HFF-Myc (cell line): ENCODE measurements at regions not wholly inside any gene's neighbourhood (a gene's known extent, or its start where the extent isn't known, plus 50 kb on each side); places are given as distances from the start of the nearest gene placed in this dataset.
A peak's percentile ranks its signal among the peaks of the same experiment; 100 is the strongest.

Experiments
- DNase-seq: peaks from one replicate; pipeline ENCODE4 v3.0.0-alpha.2; 2011; ENCODE audit warnings: low read depth; ENCODE audit errors: extremely low read depth
- H3K4me3 ChIP-seq: replicated peaks from 2 replicates; pipeline ENCODE4 v1.5.1; 2011; ENCODE audit warnings: low read depth, mild to moderate bottlenecking, control low read depth, low read length
- CTCF ChIP-seq: IDR thresholded peaks from 2 replicates; pipeline ENCODE4 v1.5.1; 2012; ENCODE audit warnings: mild to moderate bottlenecking, low read depth, low read length, control low read depth; ENCODE audit errors: missing control alignments

DNA sequence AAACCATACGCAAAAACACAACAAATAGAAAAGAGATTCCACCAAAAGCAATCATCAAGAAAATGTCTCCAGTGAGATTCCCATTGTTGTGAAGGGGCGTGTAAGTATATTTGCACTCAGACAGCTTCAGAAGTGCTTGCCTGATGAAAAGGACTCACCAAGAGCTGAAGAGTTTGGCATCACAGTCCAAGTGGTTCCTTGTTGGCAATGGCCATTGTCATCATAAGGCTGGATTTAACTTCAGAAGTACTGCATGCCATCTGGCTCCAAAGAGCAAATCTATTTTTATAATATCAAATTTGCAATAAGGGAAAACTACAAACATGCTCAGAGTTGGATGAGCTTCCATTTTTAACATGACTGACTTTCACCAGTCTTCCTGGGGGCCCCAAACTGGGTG lies 505.3 kb upstream of the NR2F2 start:
- no peak for DNase-seq
- no peak for TF ChIP-seq CTCF
- H3K4me3 ChIP-seq = no peak overlapping the region

DNA sequence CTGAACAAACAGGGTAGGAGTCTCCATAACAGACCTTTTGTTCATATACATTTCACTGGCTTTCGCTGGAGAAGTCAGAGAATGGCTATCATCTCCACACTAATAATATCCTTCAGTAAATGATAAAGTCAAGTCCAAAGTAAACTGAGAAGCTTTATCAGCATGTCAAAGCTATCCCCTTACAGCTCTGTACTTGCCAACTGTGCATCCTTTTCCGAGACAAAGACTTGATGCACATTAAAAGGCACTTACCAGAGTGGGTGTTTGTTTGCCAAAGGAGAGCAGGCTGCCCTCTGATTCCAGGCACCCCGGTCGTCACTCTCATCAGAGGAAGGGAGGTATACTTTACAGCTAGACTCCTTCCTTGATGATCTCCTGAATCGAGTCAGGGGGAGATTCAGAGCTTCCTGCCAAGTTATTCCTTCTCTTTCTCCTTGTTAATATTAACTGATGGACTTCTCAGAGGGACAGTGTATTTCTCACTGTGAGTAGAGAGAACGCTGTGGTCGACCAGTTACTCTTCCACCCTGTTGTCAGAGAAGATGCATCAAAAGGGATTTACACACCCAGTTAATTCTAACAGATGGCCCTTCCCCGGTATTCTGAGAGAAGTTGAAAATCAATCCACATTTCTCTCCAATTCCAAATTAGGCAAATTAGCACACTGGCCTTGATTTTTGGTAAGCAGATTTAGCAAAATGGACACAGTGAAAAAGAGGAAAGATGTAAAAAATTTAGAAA lies 504.7 kb upstream of the NR2F2 start:
- no peak for TF ChIP-seq CTCF
- no peak overlapping the region for H3K4me3 ChIP-seq
- DNase-seq = no peak

DNA sequence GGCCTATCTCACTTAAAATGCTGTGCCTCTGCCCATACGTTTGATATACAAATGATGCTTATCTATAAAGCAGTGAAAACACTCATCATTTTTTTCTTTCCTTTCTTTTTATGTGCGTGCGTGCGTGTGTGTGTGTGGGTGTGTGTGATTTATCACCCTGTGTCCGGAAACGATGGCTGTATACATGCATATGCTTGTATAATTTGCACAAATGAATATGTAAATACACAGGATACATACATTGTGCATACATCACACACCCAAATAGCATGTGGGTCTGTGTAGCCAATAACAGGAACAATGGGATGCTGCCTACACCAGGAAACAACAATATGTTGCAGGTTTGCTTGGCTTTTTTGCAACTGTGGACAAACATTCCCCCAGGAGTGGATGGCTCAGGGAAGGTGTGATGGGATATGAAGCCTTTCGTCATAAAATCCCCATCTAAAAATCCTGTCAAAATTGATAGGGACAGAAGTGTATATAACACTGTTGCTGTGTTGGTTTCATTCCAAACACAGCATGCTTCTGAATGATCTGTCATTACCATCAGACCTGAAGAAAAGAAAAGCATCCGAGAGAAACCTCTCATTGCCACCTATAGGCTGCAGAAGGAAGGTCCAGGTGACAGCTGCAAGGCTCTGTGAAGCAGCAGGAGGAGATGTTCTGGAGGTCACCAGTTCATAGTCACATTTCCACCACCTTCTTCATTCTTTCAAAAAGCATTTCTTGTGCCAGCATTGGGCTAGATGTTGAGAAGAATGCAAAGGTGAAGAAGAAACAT lies 503.9 kb upstream of the NR2F2 start:
- H3K4me3 ChIP-seq = no peak overlapping the region
- DNase-seq = no peak
- TF ChIP-seq CTCF = peak; percentile 4

- no peak overlapping the region for H3K4me3 ChIP-seq
- DNase-seq = no peak
- TF ChIP-seq CTCF = no peak
These were observed 501.4 kb upstream of the NR2F2 start for GRCh38 chr15:95829062-95829461.

- no peak overlapping the region for H3K4me3 ChIP-seq
- no peak for TF ChIP-seq CTCF
- no peak for DNase-seq
These were observed 500.2 kb upstream of the NR2F2 start for GRCh38 chr15:95830281-95830680.

DNA sequence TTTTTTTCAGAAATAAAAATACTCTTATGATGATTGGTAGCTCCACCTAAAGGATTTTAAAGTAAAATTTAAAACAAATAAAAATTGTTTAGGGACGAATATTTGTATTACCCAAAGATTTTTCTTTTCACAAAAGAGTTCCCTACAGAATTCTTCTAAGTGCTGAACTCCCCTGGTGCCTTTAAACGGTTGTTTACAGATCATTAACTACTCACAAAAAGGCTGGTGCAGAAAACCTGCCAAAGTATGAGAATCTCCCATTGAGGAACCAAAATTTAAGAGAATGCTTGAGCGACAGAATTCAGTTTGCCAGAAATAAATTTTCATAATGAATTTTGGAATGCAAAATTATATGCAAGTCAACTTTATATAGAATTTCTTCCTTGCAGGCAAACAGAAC lies 497.8 kb upstream of the NR2F2 start:
- no peak for TF ChIP-seq CTCF
- no peak for DNase-seq
- H3K4me3 ChIP-seq = no peak overlapping the region
